ENCODE measurements at regions not wholly inside any gene's neighbourhood (a gene's known extent, or its start where the extent isn't known, plus 50 kb on each side); places are given as distances from the start of the nearest gene placed in this dataset.

GRCh38 chr13:38483623-38484022 lies 134.0 kb downstream of the UFM1 start:
- no peak overlapping the region for H3K4me3 Mint-ChIP-seq
- Histone ChIP-seq H3K36me3 (replicated peaks in 1 of 2; ENCODE audit: control insufficient read depth in 1 of 2, insufficient read depth in 2 of 2, low read length in 2 of 2) (no peaks in the 10 kb centered on the region), H3K27me3 (ENCODE audit: control insufficient read depth in 2 of 2, insufficient read depth in 2 of 2, low read length in 2 of 2) (no peaks in the 10 kb centered on the region), H2AFZ (ENCODE audit: insufficient read depth, low read depth, low read length, poor library complexity, severe bottlenecking) (no peak overlapping the region), H3K9ac (ENCODE audit: insufficient read depth, low read length, poor library complexity, severe bottlenecking) (no peak overlapping the region), H3K4me3 (replicated peaks in 1 of 3; ENCODE audit: low read depth in 2 of 3, low read length in 3 of 3) (no peak overlapping the region), H4K20me1 (ENCODE audit: insufficient read depth, low read length) (no peaks in the 10 kb centered on the region), H3K4me2 (replicated peaks; ENCODE audit: extremely low read depth, low read length, poor library complexity, severe bottlenecking) (no peak overlapping the region), H3K4me1 (ENCODE audit: control insufficient read depth in 1 of 2, insufficient read depth in 2 of 2, low read length in 2 of 2) (no peaks in the 10 kb centered on the region), H3K9me3 (replicated peaks in 1 of 2; ENCODE audit: control insufficient read depth in 1 of 2, insufficient read depth in 1 of 2, low read length in 2 of 2) (no peaks in the 10 kb centered on the region), H3K27ac (ENCODE audit: low read depth in 1 of 2, low read length in 2 of 2) (no peak overlapping the region), H3K79me2 (ENCODE audit: insufficient read depth, low read length) (no peaks in the 10 kb centered on the region)
- intact Hi-C loops (cut with micrococcal nuclease), result no loop called here
- H3K36me3 Mint-ChIP-seq, result no peaks in the 10 kb centered on the region
- DNase-seq, result no peak
- H3K9me3 Mint-ChIP-seq, result peaks cover 0 to 2% (median 0%) of the 10 kb centered on the region in 7 donors
- H3K4me1 Mint-ChIP-seq, result no peaks in the 10 kb centered on the region
- H3K27ac Mint-ChIP-seq, result no peak overlapping the region
- no CpG with 5 or more reads among the region's 1 CpG for WGBS (ENCODE audit: insufficient coverage)
- peaks cover 0 to 2% (median 0%) of the 10 kb centered on the region in 3 donors for H3K27me3 Mint-ChIP-seq (ENCODE audit: low read depth in 3 of 3)
- TF ChIP-seq CTCF (IDR thresholded peaks at IDR 0.05), result no peak

- H3K79me2 ChIP-seq (ENCODE audit: insufficient read depth, low read length), result no peaks in the 10 kb centered on the region
- H3K36me3 Mint-ChIP-seq, result no peaks in the 10 kb centered on the region
Measured at GRCh38 chr13:38490657-38491056, 141.0 kb downstream of the UFM1 start.

More at GRCh38 chr13:38490657-38491056, 141.0 kb downstream of the UFM1 start:
- no peak overlapping the region for H3K4me3 ChIP-seq (replicated peaks in 1 of 3; ENCODE audit: low read depth in 2 of 3, low read length in 3 of 3)
- no peak for TF ChIP-seq CTCF (IDR thresholded peaks at IDR 0.05)
- WGBS (ENCODE audit: insufficient coverage), result no CpG with 5 or more reads among the region's 3 CpGs
- H3K27ac ChIP-seq (ENCODE audit: low read depth in 1 of 2, low read length in 2 of 2), result no peak overlapping the region
- H3K36me3 ChIP-seq (replicated peaks in 1 of 2; ENCODE audit: control insufficient read depth in 1 of 2, insufficient read depth in 2 of 2, low read length in 2 of 2), result no peaks in the 10 kb centered on the region
- H3K9me3 ChIP-seq (replicated peaks in 1 of 2; ENCODE audit: control insufficient read depth in 1 of 2, insufficient read depth in 1 of 2, low read length in 2 of 2), result no peaks in the 10 kb centered on the region
- intact Hi-C loops (cut with micrococcal nuclease), result no loop called here
- Mint-ChIP-seq H3K27ac (no peak overlapping the region), H3K4me1 (no peaks in the 10 kb centered on the region), H3K4me3 (no peak overlapping the region), H3K9me3 (peaks cover 0 to 9% (median 3%) of the 10 kb centered on the region in 7 donors), H3K27me3 (ENCODE audit: low read depth in 3 of 3) (peaks cover 0 to 6% (median 0%) of the 10 kb centered on the region in 3 donors)
- H3K27me3 ChIP-seq (ENCODE audit: control insufficient read depth in 2 of 2, insufficient read depth in 2 of 2, low read length in 2 of 2), result no peaks in the 10 kb centered on the region
- H3K4me2 ChIP-seq (replicated peaks; ENCODE audit: extremely low read depth, low read length, poor library complexity, severe bottlenecking), result no peak overlapping the region
- H4K20me1 ChIP-seq (ENCODE audit: insufficient read depth, low read length), result no peaks in the 10 kb centered on the region
- no peak for DNase-seq
- no peak overlapping the region for H3K9ac ChIP-seq (ENCODE audit: insufficient read depth, low read length, poor library complexity, severe bottlenecking)
- no peak overlapping the region for H2AFZ ChIP-seq (ENCODE audit: insufficient read depth, low read depth, low read length, poor library complexity, severe bottlenecking)
- no peaks in the 10 kb centered on the region for H3K4me1 ChIP-seq (ENCODE audit: control insufficient read depth in 1 of 2, insufficient read depth in 2 of 2, low read length in 2 of 2)
